ENCODE measurements at regions not wholly inside any gene's neighbourhood (a gene's known extent, or its start where the extent isn't known, plus 50 kb on each side); places are given as distances from the start of the nearest gene placed in this dataset.

GRCh38 chr10:128499486-128499885, 373.3 kb upstream of the MKI67 start:
- ATAC-seq (no peak), DNase-seq (no peak)
- intact Hi-C loops (cut with micrococcal nuclease) = no loop called here

GRCh38 chr10:128499956-128500355, 373.7 kb upstream of the MKI67 start:
- DNase-seq (no peak), ATAC-seq (no peak)
- intact Hi-C loops (cut with micrococcal nuclease) = no loop called here

- DNase-seq (no peak), ATAC-seq (no peak)
- intact Hi-C loops (cut with micrococcal nuclease) = no loop called here
These were observed 374.4 kb upstream of the MKI67 start for GRCh38 chr10:128500642-128501041.

GRCh38 chr10:128505346-128505745, 379.1 kb upstream of the MKI67 start:
- ATAC-seq (no peak), DNase-seq (no peak)
- intact Hi-C loops (cut with micrococcal nuclease) = no loop called here

GRCh38 chr10:128506423-128506822, 380.2 kb upstream of the MKI67 start:
- no peak for ATAC-seq
- intact Hi-C loops (cut with micrococcal nuclease) = no loop called here
- no peak for DNase-seq

- no peak for ATAC-seq
- intact Hi-C loops (cut with micrococcal nuclease) = no loop called here
- no peak for DNase-seq
These were observed 380.8 kb upstream of the MKI67 start for GRCh38 chr10:128507066-128507465.

- intact Hi-C loops (cut with micrococcal nuclease) = no loop called here
- no peak for DNase-seq
- no peak for ATAC-seq
These were observed 385.1 kb upstream of the MKI67 start for GRCh38 chr10:128511284-128511683.

GRCh38 chr10:128512767-128513166, 386.5 kb upstream of the MKI67 start:
- intact Hi-C loops (cut with micrococcal nuclease) = no loop called here
- ATAC-seq (no peak), DNase-seq (no peak)

- no peak for ATAC-seq
- intact Hi-C loops (cut with micrococcal nuclease) = no loop called here
- no peak for DNase-seq
These were observed 388.3 kb upstream of the MKI67 start for GRCh38 chr10:128514536-128514935.

- no peak for DNase-seq
- intact Hi-C loops (cut with micrococcal nuclease) = no loop called here
- ATAC-seq = no peak
These were observed 390.0 kb upstream of the MKI67 start for GRCh38 chr10:128516180-128516579.

- ATAC-seq (no peak), DNase-seq (no peak)
- intact Hi-C loops (cut with micrococcal nuclease) = no loop called here
These were observed 390.9 kb upstream of the MKI67 start for GRCh38 chr10:128517167-128517566.

- ATAC-seq (no peak), DNase-seq (no peak)
- intact Hi-C loops (cut with micrococcal nuclease) = no loop called here
These were observed 391.8 kb upstream of the MKI67 start for GRCh38 chr10:128518000-128518399.

- intact Hi-C loops (cut with micrococcal nuclease) = no loop called here
- no peak for DNase-seq
- no peak for ATAC-seq
These were observed 393.4 kb upstream of the MKI67 start for GRCh38 chr10:128519581-128519980.

GRCh38 chr10:128520211-128520815, 394.1 kb upstream of the MKI67 start:
- ATAC-seq = no peak
- intact Hi-C loops (cut with micrococcal nuclease) = no loop called here
- no peak for DNase-seq

GRCh38 chr10:128522551-128523308, 396.5 kb upstream of the MKI67 start:
- no peak for DNase-seq
- ATAC-seq = no peak
- intact Hi-C loops (cut with micrococcal nuclease) = no loop called here

GRCh38 chr10:128525444-128525843, 399.2 kb upstream of the MKI67 start:
- intact Hi-C loops (cut with micrococcal nuclease) = no loop called here
- DNase-seq = no peak
- no peak for ATAC-seq

- intact Hi-C loops (cut with micrococcal nuclease) = no loop called here
- DNase-seq (no peak), ATAC-seq (no peak)
These were observed 399.7 kb upstream of the MKI67 start for GRCh38 chr10:128525936-128526335.

GRCh38 chr10:128526791-128527375, 400.7 kb upstream of the MKI67 start:
- intact Hi-C loops (cut with micrococcal nuclease) = no loop called here
- DNase-seq = no peak
- no peak for ATAC-seq

- ATAC-seq (no peak), DNase-seq (no peak)
- intact Hi-C loops (cut with micrococcal nuclease) = no loop called here
These were observed 401.5 kb upstream of the MKI67 start for GRCh38 chr10:128527711-128528110.

GRCh38 chr10:128528167-128528566, 401.9 kb upstream of the MKI67 start:
- intact Hi-C loops (cut with micrococcal nuclease) = no loop called here
- ATAC-seq (no peak), DNase-seq (no peak)

GRCh38 chr10:128528781-128529180, 402.6 kb upstream of the MKI67 start:
- intact Hi-C loops (cut with micrococcal nuclease) = no loop called here
- no peak for DNase-seq
- ATAC-seq = no peak
